ENCODE measurements at regions not wholly inside any gene's neighbourhood (a gene's known extent, or its start where the extent isn't known, plus 50 kb on each side); places are given as distances from the start of the nearest gene placed in this dataset.

DNA sequence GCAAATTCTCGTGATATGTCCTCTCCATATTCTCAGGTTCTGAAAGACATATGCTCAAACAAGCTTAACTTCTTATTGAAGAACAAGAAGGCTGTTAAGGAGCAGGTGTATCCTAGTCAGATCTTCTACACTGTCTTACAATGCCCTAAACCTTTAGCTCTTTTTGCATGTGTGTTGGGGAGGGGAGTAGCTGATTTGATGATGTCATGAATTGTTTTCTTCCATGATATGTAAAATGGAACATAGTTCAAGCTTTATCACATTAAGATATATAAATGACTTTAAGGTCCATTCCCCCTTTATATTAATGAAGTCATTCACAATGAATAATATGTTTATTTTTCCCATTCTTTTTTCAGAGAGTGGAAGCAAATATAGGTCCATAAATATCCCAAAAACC is 332.5 kb upstream of the FAM241A start:
- ChIA-PET CTCF (ENCODE audit: partially characterized antibody) (interaction anchor here (1.0 to 1.6 kb wide), 4 partner anchors 8 to 39 kb away, joined by 3 to 4 read pairs (median 3); no protein-coding TSS in a partner anchor), POLR2A (ENCODE audit: partially characterized antibody) (no interaction called here)
- Histone ChIP-seq H2BK120ac (replicated peaks; ENCODE audit: low read depth, low read length) (no peak overlapping the region), H2AK5ac (ENCODE audit: low read depth, low read length) (no peak overlapping the region), H3K9ac (replicated peaks in 1 of 4; ENCODE audit: extremely low read depth in 1 of 4, low read depth in 3 of 4, low read length in 3 of 4) (no peak overlapping the region), H3K79me1 (ENCODE audit: low read depth, low read length) (no peaks in the 10 kb centered on the region), H3K23ac (ENCODE audit: insufficient read length) (no peak overlapping the region), H2BK12ac (ENCODE audit: low read depth, low read length) (no peak overlapping the region), H3K4ac (replicated peaks; ENCODE audit: insufficient read length, low read depth, low read length) (no peak overlapping the region), H2BK15ac (ENCODE audit: low read length) (no peak overlapping the region), H3K79me2 (ENCODE audit: control insufficient read depth in 1 of 2, insufficient read depth in 2 of 2, low read length in 2 of 2) (no peaks in the 10 kb centered on the region), H3K18ac (ENCODE audit: extremely low read depth, low read length) (no peak overlapping the region), H3K9me3 (ENCODE audit: insufficient read depth in 2 of 2, low read depth in 1 of 2, low read length in 1 of 2) (peaks cover 0 to 6% of the 10 kb centered on the region in 2 experiments; a peak in 1 of 4 replicates), H2BK20ac (ENCODE audit: low read length) (no peak overlapping the region), H3K27ac (ENCODE audit: low read depth, low read length) (no peak overlapping the region), H4K5ac (ENCODE audit: insufficient read length, low read depth, low read length) (no peak overlapping the region), H3K14ac (ENCODE audit: insufficient read length) (no peak overlapping the region), H3K27me3 (replicated peaks in 1 of 4; ENCODE audit: control insufficient read depth in 3 of 4, extremely low read depth in 1 of 4, insufficient read depth in 3 of 4, low read length in 3 of 4) (peaks cover 15 to 37% (median 27%) of the 10 kb centered on the region in 4 experiments), H2AFZ (ENCODE audit: low read length) (no peak overlapping the region), H3K23me2 (ENCODE audit: low read depth, low read length) (no peaks in the 10 kb centered on the region), H3K36me3 (ENCODE audit: control insufficient read depth in 2 of 4, insufficient read depth in 4 of 4, low read length in 3 of 4) (no peaks in the 10 kb centered on the region), H4K91ac (replicated peaks; ENCODE audit: insufficient read length, low read length) (no peak overlapping the region), H4K20me1 (replicated peaks in 1 of 2; ENCODE audit: control insufficient read depth in 1 of 2, insufficient read depth in 2 of 2, low read length in 2 of 2) (peaks cover 0 to 4% of the 10 kb centered on the region in 2 experiments), H3K4me2 (ENCODE audit: insufficient read depth in 1 of 2, low read depth in 2 of 2, low read length in 2 of 2) (no peak overlapping the region), H2BK5ac (ENCODE audit: low read depth, low read length) (no peak overlapping the region), H3K56ac (replicated peaks; ENCODE audit: insufficient read length, low read depth, low read length) (no peak overlapping the region), H4K8ac (ENCODE audit: extremely low read depth, insufficient read depth, low read length) (no peak overlapping the region), H3K4me3 (ENCODE audit: extremely low read depth in 1 of 4, insufficient read depth in 2 of 4, low read depth in 3 of 4, low read length in 4 of 4) (no peak overlapping the region), H3K4me1 (replicated peaks in 1 of 4; ENCODE audit: control insufficient read depth in 3 of 4, insufficient read depth in 4 of 4, low read length in 3 of 4) (0 out of 7 replicates have a peak, but pooled peaks cover 0 to 2% (median 0%) of the 10 kb centered on the region in 4 experiments)
- no peak for FAIRE-seq
- DNase-seq (ENCODE audit: low read depth in 1 of 2, low spot score in 2 of 2), result no peak
- 93% methylated on average over 1 of the region's 1 CpG; no CpG with 5 or more reads in 1 of the 2 experiments for WGBS, 2 experiments (ENCODE audit: extremely low coverage in 1 of 2, insufficient coverage in 1 of 2, insufficient read length in 1 of 2, insufficient replicate concordance in 2 of 2, low coverage in 1 of 2, low lambda C conversion rate in 2 of 2, missing lambda C conversion rate in 1 of 2)
- no peak for TF ChIP-seq POLR2AphosphoS5 (IDR thresholded peaks at IDR 0.05; ENCODE audit: low read depth, low read length)
- no peak for TF ChIP-seq SIN3A (conservative IDR thresholded peaks at IDR 0.05 in 1 of 2, IDR thresholded peaks at IDR 0.05 in 1 of 2; ENCODE audit: low read depth in 1 of 2, low read length in 2 of 2)
- no peak for TF ChIP-seq ZNF274 (IDR thresholded peaks at IDR 0.05; ENCODE audit: borderline replicate concordance, extremely low read depth, low read length)
- TF ChIP-seq GTF2F1 (IDR thresholded peaks at IDR 0.05; ENCODE audit: borderline replicate concordance, low read depth, low read length), result no peak
- TF ChIP-seq RNF2 (IDR thresholded peaks at IDR 0.05; ENCODE audit: borderline replicate concordance, low read depth, low read length, missing control alignments, poor library complexity, severe bottlenecking), result no peak
- TF ChIP-seq CREB1 (IDR thresholded peaks at IDR 0.05), result no peak
- no peak for TF ChIP-seq ASH2L (IDR thresholded peaks at IDR 0.05; ENCODE audit: low read length)
- TF ChIP-seq TEAD4 (IDR thresholded peaks at IDR 0.05; ENCODE audit: low read depth, low read length), result no peak
